H9 (cell line): ENCODE measurements at regions not wholly inside any gene's neighbourhood (a gene's known extent, or its start where the extent isn't known, plus 50 kb on each side); places are given as distances from the start of the nearest gene placed in this dataset.

Experiments
- DNase-seq: peaks from one replicate; pipeline ENCODE4 v3.0.0-alpha.2; 2017
- H2AFZ ChIP-seq: one replicate; pipeline ENCODE4 v1.6.1; 2013; ENCODE audit warnings: mild to moderate bottlenecking, low read length, control low read depth, moderate library complexity
- H2AK5ac ChIP-seq: 2 replicates; pipeline ENCODE4 v1.6.1; 2013; ENCODE audit warnings: low read length, control low read depth, mixed read lengths; ENCODE audit not compliant: insufficient read length
- H2BK120ac ChIP-seq: one replicate; pipeline ENCODE4 v1.6.1; 2013; ENCODE audit warnings: low read depth, mild to moderate bottlenecking, low read length, control low read depth, inconsistent platforms; ENCODE audit not compliant: poor library complexity, severe bottlenecking
- H2BK12ac ChIP-seq: 2 replicates; pipeline ENCODE4 v1.6.1; 2013; ENCODE audit warnings: low read length, control low read depth, mixed read lengths, low read depth; ENCODE audit not compliant: insufficient read length
- H2BK15ac ChIP-seq: 2 replicates; pipeline ENCODE4 v1.6.1; 2013; ENCODE audit warnings: low read depth, low read length, control low read depth
- H2BK20ac ChIP-seq: one replicate; pipeline ENCODE4 v1.6.1; 2013; ENCODE audit warnings: low read depth, mild to moderate bottlenecking, low read length, control low read depth, inconsistent platforms; ENCODE audit not compliant: poor library complexity, severe bottlenecking
- H2BK5ac ChIP-seq: 2 replicates; pipeline ENCODE4 v1.6.1; 2013; ENCODE audit warnings: low read length, control low read depth, mixed read lengths; ENCODE audit not compliant: insufficient read length
- H3K14ac ChIP-seq: 2 replicates; pipeline ENCODE4 v1.6.1; 2013; ENCODE audit warnings: low read length, control low read depth; ENCODE audit not compliant: insufficient read depth
- H3K18ac ChIP-seq: 2 replicates; pipeline ENCODE4 v1.6.1; 2013; ENCODE audit warnings: low read depth, mild to moderate bottlenecking, mixed read lengths, low read length, control low read depth; ENCODE audit not compliant: insufficient read length
- H3K23ac ChIP-seq: 2 replicates; pipeline ENCODE4 v1.6.1; 2013; ENCODE audit warnings: low read length, control low read depth, mixed read lengths, low read depth; ENCODE audit not compliant: insufficient read length
- H3K23me2 ChIP-seq: 2 replicates; pipeline ENCODE4 v1.6.1; 2013; ENCODE audit warnings: low read depth, mild to moderate bottlenecking, mixed read lengths, low read length, control low read depth; ENCODE audit not compliant: insufficient read length, poor library complexity, severe bottlenecking
- H3K27ac ChIP-seq: 2 replicates; pipeline ENCODE4 v1.5.1; 2013; ENCODE audit warnings: low read length, control low read depth, mixed read lengths, low read depth; ENCODE audit not compliant: insufficient read length
- H3K27me3 ChIP-seq: 2 replicates; pipeline ENCODE4 v1.6.1; 2013; ENCODE audit warnings: low read length, control low read depth, inconsistent platforms; ENCODE audit not compliant: insufficient read depth
- H3K4ac ChIP-seq: 2 replicates; pipeline ENCODE4 v1.6.1; 2013; ENCODE audit warnings: low read depth, mild to moderate bottlenecking, control low read depth, inconsistent platforms, low read length, moderate library complexity
- H3K4me1 ChIP-seq: 2 replicates; pipeline ENCODE4 v1.6.1; 2013; ENCODE audit warnings: low read length, control low read depth, inconsistent platforms; ENCODE audit not compliant: insufficient read depth
- H3K4me2 ChIP-seq: 2 replicates; pipeline ENCODE4 v1.6.1; 2013; ENCODE audit warnings: low read length, control low read depth, mixed read lengths; ENCODE audit not compliant: insufficient read length, insufficient read depth
- H3K56ac ChIP-seq: 2 replicates; pipeline ENCODE4 v1.6.1; 2013; ENCODE audit warnings: low read depth, mild to moderate bottlenecking, mixed read lengths, low read length, control low read depth; ENCODE audit not compliant: insufficient read length
- H3K79me1 ChIP-seq: 2 replicates; pipeline ENCODE4 v1.6.1; 2013; ENCODE audit warnings: low read depth, mild to moderate bottlenecking, moderate library complexity, low read length, control low read depth, inconsistent platforms; ENCODE audit not compliant: insufficient read depth, poor library complexity, severe bottlenecking
- H3K79me2 ChIP-seq: 2 replicates; pipeline ENCODE4 v1.6.1; 2013; ENCODE audit warnings: low read length, control low read depth, inconsistent platforms; ENCODE audit not compliant: insufficient read depth
- H3K9ac ChIP-seq: 2 replicates; pipeline ENCODE4 v1.6.1; 2013; ENCODE audit warnings: low read length, control low read depth, mixed read lengths; ENCODE audit not compliant: insufficient read length; ENCODE audit errors: extremely low read depth
- H3K9me3 ChIP-seq: one replicate; pipeline ENCODE4 v1.6.1; 2013; ENCODE audit warnings: low read depth, low read length, inconsistent platforms; ENCODE audit not compliant: control insufficient read depth
- H3T11ph ChIP-seq: one replicate; pipeline ENCODE4 v1.6.1; 2013; ENCODE audit warnings: mild to moderate bottlenecking, low read length, control low read depth, inconsistent platforms
- H4K20me1 ChIP-seq: one replicate; pipeline ENCODE4 v1.6.1; 2013; ENCODE audit not compliant: control insufficient read depth, insufficient read length, insufficient read depth
- H4K5ac ChIP-seq: 2 replicates; pipeline ENCODE4 v1.6.1; 2013; ENCODE audit warnings: low read depth, mild to moderate bottlenecking, mixed read lengths, low read length, control low read depth; ENCODE audit not compliant: insufficient read length
- H4K8ac ChIP-seq: replicated peaks from 2 replicates; pipeline ENCODE4 v1.6.1; 2013; ENCODE audit warnings: low read length, control low read depth, mixed read lengths, low read depth; ENCODE audit not compliant: insufficient read length
- H4K91ac ChIP-seq: 2 replicates; pipeline ENCODE4 v1.6.1; 2013; ENCODE audit warnings: low read depth, mild to moderate bottlenecking, moderate library complexity, mixed read lengths, low read length, control low read depth; ENCODE audit not compliant: insufficient read length
- H3K27ac Mint-ChIP-seq, 3 experiments: 2 replicates in 2 of 3; 3 replicates in 1 of 3; pipeline ENCODE4 v1.8.0; 2020 to 2021; ENCODE audit warnings: mixed read lengths in 3 of 3, mild to moderate bottlenecking in 1 of 3, moderate library complexity in 1 of 3
- H3K27me3 Mint-ChIP-seq: 2 replicates; pipeline ENCODE4 v1.8.0; 2021; ENCODE audit warnings: low read depth, mild to moderate bottlenecking, moderate library complexity, mixed read lengths
- H3K36me3 Mint-ChIP-seq, 3 experiments: 2 replicates in 2 of 3; 3 replicates in 1 of 3; pipeline ENCODE4 v1.8.0; 2020 to 2021; ENCODE audit warnings: low read depth in 3 of 3, mixed read lengths in 3 of 3; ENCODE audit not compliant: insufficient read depth in 1 of 3
- H3K4me1 Mint-ChIP-seq, 2 experiments: 2 replicates each; pipeline ENCODE4 v1.8.0; 2020; ENCODE audit warnings: mixed read lengths in 2 of 2
- H3K4me3 Mint-ChIP-seq, 2 experiments: 2 replicates in 1 of 2; 3 replicates in 1 of 2; pipeline ENCODE4 v1.8.0; 2020 to 2021; ENCODE audit warnings: mild to moderate bottlenecking in 2 of 2, mixed read lengths in 2 of 2, moderate library complexity in 1 of 2
- H3K9me3 Mint-ChIP-seq, 2 experiments: 2 replicates in 1 of 2; 3 replicates in 1 of 2; pipeline ENCODE4 v1.8.0; 2020; ENCODE audit warnings: mild to moderate bottlenecking in 2 of 2, mixed read lengths in 2 of 2, moderate library complexity in 1 of 2
- CTCF ChIP-seq: fragments of 200-600 bp; sonication (generic); conservative IDR thresholded peaks from 3 replicates; pipeline ENCODE4 v1.8.0; 2021; ENCODE audit warnings: antibody characterized with exemption, mild to moderate bottlenecking
- WGBS: extraction: QIAGEN DNeasy Blood & Tissue Kit; methylation state at CpG from one replicate; pipeline ENCODE4 v1.1.7; 2013; ENCODE audit warnings: missing lambda C conversion rate, low lambda C conversion rate, mixed read lengths; ENCODE audit not compliant: insufficient read length; ENCODE audit errors: extremely low coverage; 5-methylcytosine and 5-hydroxymethylcytosine counted together

GRCh38 chr10:128420623-128421022 is 294.4 kb upstream of the MKI67 start:
- Histone ChIP-seq H2AFZ (no peak overlapping the region), H4K20me1 (no peaks in the 10 kb centered on the region), H3K27ac (no peak overlapping the region), H3K79me2 (no peaks in the 10 kb centered on the region), H3K27me3 (no peaks in the 10 kb centered on the region), H4K5ac (no peak overlapping the region), H3K23ac (no peak overlapping the region), H3K9me3 (no peaks in the 10 kb centered on the region), H3K18ac (no peak overlapping the region), H3K4ac (no peak overlapping the region), H2BK12ac (no peak overlapping the region), H2BK120ac (no peak overlapping the region), H3K4me2 (no peak overlapping the region), H3K4me1 (no peaks in the 10 kb centered on the region), H4K91ac (no peak overlapping the region), H2BK20ac (no peak overlapping the region), H3K79me1 (no peaks in the 10 kb centered on the region), H3K14ac (no peak overlapping the region), H3K9ac (no peak overlapping the region), H3K56ac (no peak overlapping the region), H2AK5ac (no peak overlapping the region), H4K8ac (no peak overlapping the region), H2BK15ac (no peak overlapping the region), H3T11ph (no peak overlapping the region), H2BK5ac (no peak overlapping the region), H3K23me2 (no peaks in the 10 kb centered on the region)
- H3K27me3 Mint-ChIP-seq = no peaks in the 10 kb centered on the region; the same call in 1 of the 2 replicates
- no peak for DNase-seq
- no CpG with 5 or more reads among the region's 3 CpGs for WGBS
- no peaks in the 10 kb centered on the region for H3K9me3 Mint-ChIP-seq
- no peak overlapping the region for H3K4me3 Mint-ChIP-seq
- no peak for TF ChIP-seq CTCF
- H3K36me3 Mint-ChIP-seq = no peaks in the 10 kb centered on the region
- no peaks in the 10 kb centered on the region for H3K4me1 Mint-ChIP-seq
- H3K27ac Mint-ChIP-seq = no peak overlapping the region
